ENCODE measurements at regions not wholly inside any gene's neighbourhood (a gene's known extent, or its start where the extent isn't known, plus 50 kb on each side); places are given as distances from the start of the nearest gene placed in this dataset.

GRCh38 chr13:31468114-31468902, 268.5 kb downstream of the B3GLCT start:
- in situ Hi-C loops (cut with MboI; ENCODE audit: low sequenced_read_pairs in 4 of 4) = no loop called here
- Histone ChIP-seq H3K4me1 (no peaks in the 10 kb centered on the region), H3K4me3 (no peak overlapping the region), H3K27ac (no peak overlapping the region), H3K27me3 (no peaks in the 10 kb centered on the region), H3K9me3 (no peaks in the 10 kb centered on the region), H3K36me3 (no peaks in the 10 kb centered on the region)
- intact Hi-C loops (cut with DNase I; ENCODE audit: low total_unique reads) = no loop called here
- ATAC-seq (no peak), DNase-seq (no peak)
- TF ChIP-seq POLR2A (IDR thresholded peaks at IDR 0.05) = no peak
- TF ChIP-seq, protein P1, sequence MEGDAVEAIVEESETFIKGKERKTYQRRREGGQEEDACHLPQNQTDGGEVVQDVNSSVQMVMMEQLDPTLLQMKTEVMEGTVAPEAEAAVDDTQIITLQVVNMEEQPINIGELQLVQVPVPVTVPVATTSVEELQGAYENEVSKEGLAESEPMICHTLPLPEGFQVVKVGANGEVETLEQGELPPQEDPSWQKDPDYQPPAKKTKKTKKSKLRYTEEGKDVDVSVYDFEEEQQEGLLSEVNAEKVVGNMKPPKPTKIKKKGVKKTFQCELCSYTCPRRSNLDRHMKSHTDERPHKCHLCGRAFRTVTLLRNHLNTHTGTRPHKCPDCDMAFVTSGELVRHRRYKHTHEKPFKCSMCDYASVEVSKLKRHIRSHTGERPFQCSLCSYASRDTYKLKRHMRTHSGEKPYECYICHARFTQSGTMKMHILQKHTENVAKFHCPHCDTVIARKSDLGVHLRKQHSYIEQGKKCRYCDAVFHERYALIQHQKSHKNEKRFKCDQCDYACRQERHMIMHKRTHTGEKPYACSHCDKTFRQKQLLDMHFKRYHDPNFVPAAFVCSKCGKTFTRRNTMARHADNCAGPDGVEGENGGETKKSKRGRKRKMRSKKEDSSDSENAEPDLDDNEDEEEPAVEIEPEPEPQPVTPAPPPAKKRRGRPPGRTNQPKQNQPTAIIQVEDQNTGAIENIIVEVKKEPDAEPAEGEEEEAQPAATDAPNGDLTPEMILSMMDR (IDR thresholded peaks at IDR 0.05 in 4 of 5, conservative IDR thresholded peaks at IDR 0.05 in 1 of 5) = no peak

DNA sequence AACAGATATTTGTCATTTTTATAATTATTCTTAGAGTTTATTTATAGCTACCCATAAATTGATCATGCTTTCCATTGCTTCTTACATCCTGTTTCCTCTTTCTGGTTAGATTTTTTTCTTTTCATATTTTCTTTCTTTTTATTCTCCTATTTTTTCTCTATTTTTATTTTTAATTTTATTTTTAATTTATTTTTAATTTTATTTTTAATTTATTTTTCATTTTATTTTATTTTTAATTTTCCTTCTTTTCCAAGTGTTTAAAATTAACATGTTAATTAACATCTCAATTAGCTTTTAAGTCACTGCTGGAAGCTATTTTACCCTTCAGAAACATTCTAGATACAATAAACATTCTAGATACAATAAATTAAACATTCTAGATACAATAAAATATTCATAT, 269.6 kb downstream of the B3GLCT start:
- in situ Hi-C loops (cut with MboI; ENCODE audit: low sequenced_read_pairs in 4 of 4) (no loop called here), intact Hi-C loops (cut with DNase I; ENCODE audit: low total_unique reads) (no loop called here)
- no peaks in the 10 kb centered on the region for H3K4me1 ChIP-seq

DNA sequence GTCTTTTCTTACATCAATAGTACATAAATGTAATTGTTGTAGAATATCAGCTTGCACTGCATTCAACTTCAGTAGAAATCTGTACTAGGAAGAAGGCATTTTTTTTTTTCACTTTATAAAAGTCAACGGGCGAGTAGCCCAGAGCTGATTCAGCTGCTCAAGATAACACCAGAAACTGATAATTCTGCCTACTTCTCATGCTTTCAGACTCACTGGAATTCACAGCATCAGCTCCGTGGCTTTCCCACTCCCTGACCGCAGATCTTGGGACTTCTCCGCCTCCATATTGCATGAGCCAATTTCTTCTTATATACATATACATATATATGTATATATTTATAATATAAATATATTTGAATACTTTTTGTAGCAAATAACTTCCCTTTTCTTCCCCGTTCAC, 263.1 kb upstream of the RXFP2 start:
- DNase-seq (no peak), ATAC-seq (no peak)
- intact Hi-C loops (cut with DNase I; ENCODE audit: low total_unique reads) = no loop called here
- in situ Hi-C loops (cut with MboI; ENCODE audit: low sequenced_read_pairs in 4 of 4) = no loop called here
- Histone ChIP-seq H3K36me3 (no peaks in the 10 kb centered on the region), H3K27me3 (no peaks in the 10 kb centered on the region), H3K4me1 (no peaks in the 10 kb centered on the region), H3K27ac (no peak overlapping the region), H3K9me3 (no peaks in the 10 kb centered on the region), H3K4me3 (no peak overlapping the region)
- no peak for TF ChIP-seq POLR2A (IDR thresholded peaks at IDR 0.05)
- TF ChIP-seq, protein P1 (IDR thresholded peaks at IDR 0.05 in 4 of 5, conservative IDR thresholded peaks at IDR 0.05 in 1 of 5) = no peak

More for the DNA sequence above, 269.6 kb downstream of the B3GLCT start:
- no peak for ATAC-seq
- no peak for TF ChIP-seq POLR2A (IDR thresholded peaks at IDR 0.05)
- TF ChIP-seq, protein P1 (IDR thresholded peaks at IDR 0.05 in 4 of 5, conservative IDR thresholded peaks at IDR 0.05 in 1 of 5) = no peak
- DNase-seq = no peak
- Histone ChIP-seq H3K4me3 (no peak overlapping the region), H3K9me3 (no peaks in the 10 kb centered on the region), H3K27me3 (no peaks in the 10 kb centered on the region), H3K36me3 (no peaks in the 10 kb centered on the region), H3K27ac (no peak overlapping the region)

GRCh38 chr13:31476753-31477152, 262.6 kb upstream of the RXFP2 start:
- Histone ChIP-seq H3K4me1 (no peaks in the 10 kb centered on the region), H3K27me3 (no peaks in the 10 kb centered on the region), H3K36me3 (no peaks in the 10 kb centered on the region), H3K27ac (no peak overlapping the region), H3K4me3 (no peak overlapping the region), H3K9me3 (no peaks in the 10 kb centered on the region)
- DNase-seq (no peak), ATAC-seq (no peak)
- TF ChIP-seq, protein P1 (IDR thresholded peaks at IDR 0.05 in 4 of 5, conservative IDR thresholded peaks at IDR 0.05 in 1 of 5) = no peak
- TF ChIP-seq POLR2A (IDR thresholded peaks at IDR 0.05) = no peak
- in situ Hi-C loops (cut with MboI; ENCODE audit: low sequenced_read_pairs in 4 of 4) = no loop called here
- intact Hi-C loops (cut with DNase I; ENCODE audit: low total_unique reads) = no loop called here

- in situ Hi-C loops (cut with MboI; ENCODE audit: low sequenced_read_pairs in 4 of 4) = no loop called here
Measured at GRCh38 chr13:31477961-31478360, 261.4 kb upstream of the RXFP2 start.

More at GRCh38 chr13:31477961-31478360, 261.4 kb upstream of the RXFP2 start:
- Histone ChIP-seq H3K36me3 (no peaks in the 10 kb centered on the region), H3K27me3 (no peaks in the 10 kb centered on the region), H3K27ac (no peak overlapping the region), H3K4me1 (no peaks in the 10 kb centered on the region), H3K4me3 (no peak overlapping the region), H3K9me3 (no peaks in the 10 kb centered on the region)
- DNase-seq (no peak), ATAC-seq (no peak)
- intact Hi-C loops (cut with DNase I; ENCODE audit: low total_unique reads) = no loop called here
- no peak for TF ChIP-seq POLR2A (IDR thresholded peaks at IDR 0.05)
- TF ChIP-seq, protein P1 (IDR thresholded peaks at IDR 0.05 in 4 of 5, conservative IDR thresholded peaks at IDR 0.05 in 1 of 5) = no peak
